HG03457 (cell line): ENCODE measurements at regions not wholly inside any gene's neighbourhood (a gene's known extent, or its start where the extent isn't known, plus 50 kb on each side); places are given as distances from the start of the nearest gene placed in this dataset.

Source experiments
- ATAC-seq: cut with Tn5 transposase; IDR thresholded peaks from one replicate; pipeline ENCODE4 v1.9.1; 2021; ENCODE audit warnings: moderate number of reproducible peaks; ENCODE audit not compliant: unreplicated experiment

DNA sequence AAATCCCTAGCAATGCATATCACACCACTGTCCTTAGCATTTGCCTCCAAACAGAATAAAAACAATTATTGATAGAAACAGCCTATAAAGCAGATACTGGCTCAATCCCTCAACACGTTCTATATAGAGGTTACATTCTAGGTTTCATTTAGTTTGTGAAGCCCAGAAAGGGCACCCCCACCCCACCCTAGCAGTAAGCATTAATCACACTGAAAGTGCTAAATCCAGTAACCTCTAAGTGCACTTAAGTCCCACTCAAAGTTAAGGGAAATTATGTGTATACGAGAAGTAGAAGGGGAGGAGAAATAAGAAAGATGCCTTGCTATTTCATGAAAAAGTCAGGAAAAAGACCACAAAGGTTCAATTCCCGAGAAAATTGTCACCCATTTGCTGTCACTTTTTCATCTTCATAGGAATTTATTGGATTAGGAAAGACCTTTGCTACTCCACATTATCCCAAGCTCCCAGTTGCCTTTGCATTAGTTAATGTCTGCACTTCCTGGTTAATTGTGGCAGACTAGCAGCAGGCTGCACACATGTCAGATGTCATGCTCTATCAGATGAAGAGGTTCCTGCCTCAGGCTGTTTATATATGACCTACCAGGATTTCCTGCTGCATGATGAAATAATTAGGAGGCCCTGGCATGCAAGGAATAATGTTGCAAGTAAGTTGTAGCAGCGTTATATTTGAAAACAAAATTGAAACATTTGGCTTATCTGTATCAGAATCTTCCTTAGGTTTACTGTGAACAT lies 54.5 kb upstream of the LHX8 start:
- ATAC-seq, result no peak

DNA sequence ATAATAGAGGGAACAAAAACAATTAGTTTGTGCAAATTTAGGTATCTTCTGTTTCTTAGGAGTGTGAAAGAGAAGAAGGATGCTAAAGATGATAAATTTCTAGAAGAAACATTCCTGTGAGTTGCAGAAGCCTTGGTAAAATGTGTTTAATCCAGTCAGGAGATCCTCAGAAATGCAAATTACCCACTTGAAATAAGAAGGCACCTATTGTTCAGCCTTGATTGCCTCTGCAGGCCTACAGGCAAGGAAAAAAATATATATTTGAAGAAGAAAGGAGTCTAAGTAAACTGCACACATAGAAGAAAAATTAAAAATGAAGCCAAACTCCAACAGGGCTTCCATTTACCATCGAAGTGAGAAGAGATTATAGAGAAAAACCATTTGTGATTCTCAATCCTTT lies 51.0 kb upstream of the LHX8 start:
- ATAC-seq, result no peak

DNA sequence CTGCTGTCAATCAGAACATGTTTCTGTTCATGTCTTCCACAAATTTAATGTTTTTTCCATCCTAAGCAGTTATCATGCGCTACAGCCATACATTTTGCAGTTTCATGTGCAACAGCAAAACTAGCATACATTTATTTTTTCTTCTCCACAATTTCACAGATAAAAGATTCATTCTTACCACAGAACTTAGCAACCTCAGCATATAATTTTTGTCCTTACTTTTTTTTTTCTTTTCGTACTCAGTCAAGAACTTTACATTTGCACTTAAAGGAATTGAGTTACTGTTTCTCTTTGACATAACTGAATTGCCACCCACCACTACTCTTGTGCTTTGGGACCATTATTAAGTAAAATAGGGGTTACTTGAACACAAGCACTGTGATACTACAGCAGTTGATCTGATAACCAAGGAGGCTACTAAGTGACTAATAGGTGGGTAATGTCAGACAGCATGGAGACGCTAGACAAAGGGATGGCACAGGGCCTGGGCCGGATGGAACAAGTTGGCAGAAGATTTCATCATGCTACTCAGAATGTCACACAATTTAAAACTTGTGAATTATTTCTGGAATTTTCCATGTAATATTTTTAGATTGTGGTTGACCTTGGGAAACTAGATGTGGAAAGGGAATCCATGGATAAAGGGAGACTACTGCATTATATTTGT lies 50.2 kb upstream of the LHX8 start:
- ATAC-seq, result no peak
